Activated CD4-positive, CD25-positive, alpha-beta regulatory T cell (primary cell): ENCODE measurements at regions not wholly inside any gene's neighbourhood (a gene's known extent, or its start where the extent isn't known, plus 50 kb on each side); places are given as distances from the start of the nearest gene placed in this dataset.
"Not testable (repeated sequence)": the region's sequence is repeated elsewhere in the genome, so short reads cannot be mapped to it uniquely, and the experiment has no call there.

ENCODE experiments used
- DNase-seq, 4 experiments: peaks; one replicate each; lab custom pipeline; 2025; lab: John Stamatoyannopoulos, UW

- no peak for DNase-seq
Measured at GRCh38 chr5:164501344-164501743, 995.9 kb downstream of the MAT2B start.

GRCh38 chr5:164504141-164504772, 998.8 kb downstream of the MAT2B start:
- DNase-seq: no peak

- DNase-seq: no peak
Measured at GRCh38 chr5:164505791-164506190, 1000.4 kb downstream of the MAT2B start.

- no peak for DNase-seq
Measured at GRCh38 chr5:164518067-164518740, 1012.8 kb downstream of the MAT2B start.

- DNase-seq: no peak
Measured at GRCh38 chr5:164518741-164519080, 1013.3 kb downstream of the MAT2B start.

- no peak for DNase-seq
Measured at GRCh38 chr5:164532235-164532900, 1026.9 kb downstream of the MAT2B start.

GRCh38 chr5:164533426-164533825, 1028.0 kb downstream of the MAT2B start:
- DNase-seq: not testable (repeated sequence)

GRCh38 chr5:164540174-164540573, 1034.8 kb downstream of the MAT2B start:
- no peak for DNase-seq

GRCh38 chr5:164545507-164545906, 1040.1 kb downstream of the MAT2B start:
- no peak for DNase-seq

GRCh38 chr5:164553851-164554250, 1048.4 kb downstream of the MAT2B start:
- DNase-seq: no peak

GRCh38 chr5:164555809-164556208, 1050.4 kb downstream of the MAT2B start:
- DNase-seq: no peak

- no peak for DNase-seq
Measured at GRCh38 chr5:164560216-164560615, 1054.8 kb downstream of the MAT2B start.

- DNase-seq: no peak
Measured at GRCh38 chr5:164561933-164562872, 1056.8 kb downstream of the MAT2B start.

GRCh38 chr5:164563370-164563769, 1058.0 kb downstream of the MAT2B start:
- no peak for DNase-seq

- no peak for DNase-seq
Measured at GRCh38 chr5:164573397-164573796, 1068.0 kb downstream of the MAT2B start.

GRCh38 chr5:164577201-164577600, 1071.8 kb downstream of the MAT2B start:
- DNase-seq: no peak

- DNase-seq: no peak
Measured at GRCh38 chr5:164577742-164578141, 1072.3 kb downstream of the MAT2B start.

GRCh38 chr5:164578401-164578800, 1073.0 kb downstream of the MAT2B start:
- DNase-seq: no peak

GRCh38 chr5:164578911-164579310, 1073.5 kb downstream of the MAT2B start:
- no peak for DNase-seq

GRCh38 chr5:164580155-164580554, 1074.7 kb downstream of the MAT2B start:
- no peak for DNase-seq

- no peak for DNase-seq
Measured at GRCh38 chr5:164581889-164582288, 1076.5 kb downstream of the MAT2B start.

GRCh38 chr5:164593982-164594381, 1088.6 kb downstream of the MAT2B start:
- no peak for DNase-seq
